Stimulated activated CD4-positive, alpha-beta T cell treated with anti-CD3 and anti-CD28 coated beads, Interleukin-4, amount 100 ng/mL, for 4 hours (primary cell): ENCODE measurements at regions not wholly inside any gene's neighbourhood (a gene's known extent, or its start where the extent isn't known, plus 50 kb on each side); places are given as distances from the start of the nearest gene placed in this dataset.

Source experiments
- DNase-seq, 2 experiments: peaks; one replicate each; pipeline ENCODE4 v3.0.0-alpha.2; 2020

DNA sequence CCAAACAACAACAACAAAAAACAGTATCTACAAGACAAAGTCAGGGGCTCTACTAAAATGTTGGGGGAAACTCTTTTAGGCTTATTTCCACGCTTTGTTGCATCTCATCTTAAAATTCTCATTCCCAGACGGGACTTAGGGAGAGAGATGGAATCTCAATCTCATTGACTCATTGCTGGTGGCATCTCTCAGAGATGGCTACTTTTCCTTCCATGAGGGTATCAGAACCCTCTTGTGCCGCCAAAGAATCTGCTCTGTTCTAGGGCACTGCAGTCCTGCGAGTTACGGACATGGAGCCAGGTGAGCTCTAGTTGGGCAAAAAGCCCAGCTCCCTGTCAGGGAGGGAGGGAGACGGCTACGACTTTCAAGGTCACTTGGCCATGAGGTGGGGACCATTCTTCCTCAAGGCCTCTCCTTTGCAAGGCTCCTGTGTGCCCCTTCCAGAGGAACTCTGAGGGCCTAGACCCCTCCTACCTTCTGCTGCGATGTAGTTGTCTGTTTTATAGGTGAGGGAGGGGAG lies 68.0 kb downstream of the MYCN start:
- DNase-seq: no peak

DNA sequence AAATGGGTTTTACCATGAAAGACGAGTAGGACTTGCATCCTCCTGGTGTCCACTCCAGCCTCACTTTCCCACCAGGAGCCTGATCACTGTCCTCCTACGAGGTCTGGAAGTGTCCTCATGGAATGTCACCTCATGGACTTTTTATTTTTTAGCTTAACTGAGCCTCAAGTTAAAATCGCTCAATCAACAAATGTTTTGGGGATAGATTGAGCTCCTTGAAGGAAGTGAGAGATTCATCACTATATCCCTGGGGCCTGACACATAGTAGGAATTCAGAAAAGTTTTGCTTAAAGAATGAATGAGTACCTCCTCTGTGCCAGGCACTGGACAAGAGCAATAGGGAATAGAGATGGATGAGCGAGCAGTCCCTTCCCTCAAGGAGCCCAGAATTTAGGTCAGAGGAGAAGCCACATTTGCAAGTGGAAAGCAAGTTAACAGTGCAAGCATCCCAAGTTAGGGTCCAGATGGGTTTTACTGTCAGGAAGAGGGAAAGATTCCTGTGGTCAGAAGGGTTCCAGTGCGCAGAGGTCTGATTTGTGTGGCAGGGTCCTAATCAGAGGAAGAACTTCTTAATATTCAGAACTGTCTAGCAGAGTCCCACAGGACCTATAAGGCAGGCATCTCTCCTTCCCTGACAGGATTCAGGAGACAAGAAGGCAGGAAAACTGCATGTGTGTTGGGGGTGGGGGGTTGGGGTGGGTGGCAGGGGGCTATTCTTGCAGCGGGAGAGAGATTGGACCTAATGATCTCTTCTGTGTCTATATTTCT lies 67.0 kb downstream of the MYCN start:
- no peak for DNase-seq

- DNase-seq: no peak
Observed at GRCh38 chr2:16006537-16007166, 66.3 kb downstream of the MYCN start.

GRCh38 chr2:16005816-16006536 lies 65.6 kb downstream of the MYCN start:
- no peak for DNase-seq

DNA sequence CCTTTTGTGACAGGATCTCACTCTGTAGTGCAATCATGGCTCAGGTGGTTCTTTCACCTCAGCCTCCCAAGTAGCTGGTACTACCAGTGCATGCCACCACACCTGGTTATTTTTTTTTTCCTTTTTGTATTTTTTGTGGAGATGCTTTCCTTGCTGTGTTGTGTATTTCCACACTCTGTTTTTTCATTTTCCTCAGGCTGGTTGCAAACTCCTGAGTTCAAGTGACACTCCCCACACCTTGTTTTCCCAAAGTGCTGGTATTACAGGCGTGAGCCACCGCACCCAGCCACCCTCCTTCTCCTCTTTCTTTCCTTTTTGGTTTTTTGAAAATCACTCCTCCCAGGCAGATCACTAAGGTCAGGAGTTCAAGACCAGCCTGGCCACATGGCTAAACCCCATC lies 65.0 kb downstream of the MYCN start:
- no peak for DNase-seq

GRCh38 chr2:16003809-16004208 lies 63.5 kb downstream of the MYCN start:
- no peak for DNase-seq

DNA sequence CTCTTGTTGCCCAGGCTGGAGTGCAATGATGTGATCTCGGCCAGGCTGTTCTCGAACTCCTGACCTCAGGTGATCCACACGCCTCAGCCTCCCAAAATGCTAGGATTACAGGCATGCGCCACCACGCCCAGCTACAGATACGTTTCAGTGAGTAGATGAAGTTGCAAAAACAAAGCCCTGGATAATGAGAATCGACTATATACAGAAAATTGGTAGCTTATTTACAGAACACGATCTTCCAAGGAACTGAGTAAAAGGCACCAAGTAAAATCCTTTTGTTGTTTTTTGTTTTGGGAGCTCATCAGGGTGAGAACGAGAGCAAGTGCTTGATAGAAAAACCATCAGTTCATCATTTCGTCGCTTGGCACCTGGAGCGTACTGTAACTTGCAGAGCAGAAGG lies 62.8 kb downstream of the MYCN start:
- DNase-seq: no peak

DNA sequence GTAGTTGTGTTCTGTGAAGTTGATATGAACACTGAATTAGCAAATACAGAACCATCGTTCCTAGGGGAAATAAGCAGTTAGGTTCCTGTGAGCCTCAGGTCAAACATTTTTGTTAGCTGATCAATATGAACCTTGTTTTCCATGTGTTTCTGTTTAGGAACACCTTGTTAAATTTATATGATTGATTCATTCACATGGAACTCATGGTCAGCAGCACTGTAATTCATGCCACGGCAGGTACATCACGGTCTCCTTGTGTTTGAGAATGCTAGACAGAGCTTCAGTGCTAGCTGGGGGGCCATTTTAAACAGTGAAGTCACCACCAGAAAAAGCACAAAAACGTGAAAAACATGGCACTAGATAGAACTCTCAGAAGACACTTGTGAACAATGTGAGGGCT lies 62.2 kb downstream of the MYCN start:
- no peak for DNase-seq

DNA sequence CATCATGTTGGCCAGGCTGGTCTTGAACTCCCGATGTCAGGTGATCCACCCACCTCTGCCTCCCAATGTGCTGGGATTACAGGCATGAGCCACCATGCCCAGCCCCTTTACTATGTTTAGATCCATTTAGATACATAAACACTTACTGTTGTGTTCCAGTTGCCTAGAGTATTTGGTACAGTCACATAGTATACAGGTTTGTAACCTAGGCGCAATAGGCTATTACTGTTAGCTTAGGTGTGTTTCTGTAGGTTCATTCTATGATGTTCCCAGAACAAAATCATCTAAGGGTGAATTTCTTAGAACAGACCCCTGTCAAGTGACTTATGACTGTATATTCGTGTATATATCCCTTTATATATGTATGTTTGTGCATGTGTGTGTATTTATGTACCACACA lies 61.8 kb downstream of the MYCN start:
- no peak for DNase-seq

DNA sequence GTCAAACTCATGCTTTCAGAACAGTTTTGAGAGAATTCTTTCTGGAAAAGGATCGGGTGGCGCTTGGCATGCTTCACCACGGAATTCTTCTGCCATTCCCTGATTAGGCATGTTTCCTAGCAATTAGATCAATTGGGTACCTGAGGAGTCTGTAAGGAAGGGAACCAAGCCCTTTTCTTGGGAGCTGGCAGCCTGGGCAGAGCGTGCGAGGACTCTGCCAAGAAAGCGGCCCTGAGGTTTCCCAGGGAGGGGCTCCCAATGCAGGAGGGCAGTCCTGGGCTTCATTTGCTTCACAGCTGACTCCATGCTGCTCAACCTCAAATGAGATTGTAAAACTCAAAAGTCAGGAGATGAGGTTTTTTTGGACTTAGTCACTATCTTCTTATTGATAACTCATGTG lies 60.3 kb downstream of the MYCN start:
- DNase-seq: no peak

DNA sequence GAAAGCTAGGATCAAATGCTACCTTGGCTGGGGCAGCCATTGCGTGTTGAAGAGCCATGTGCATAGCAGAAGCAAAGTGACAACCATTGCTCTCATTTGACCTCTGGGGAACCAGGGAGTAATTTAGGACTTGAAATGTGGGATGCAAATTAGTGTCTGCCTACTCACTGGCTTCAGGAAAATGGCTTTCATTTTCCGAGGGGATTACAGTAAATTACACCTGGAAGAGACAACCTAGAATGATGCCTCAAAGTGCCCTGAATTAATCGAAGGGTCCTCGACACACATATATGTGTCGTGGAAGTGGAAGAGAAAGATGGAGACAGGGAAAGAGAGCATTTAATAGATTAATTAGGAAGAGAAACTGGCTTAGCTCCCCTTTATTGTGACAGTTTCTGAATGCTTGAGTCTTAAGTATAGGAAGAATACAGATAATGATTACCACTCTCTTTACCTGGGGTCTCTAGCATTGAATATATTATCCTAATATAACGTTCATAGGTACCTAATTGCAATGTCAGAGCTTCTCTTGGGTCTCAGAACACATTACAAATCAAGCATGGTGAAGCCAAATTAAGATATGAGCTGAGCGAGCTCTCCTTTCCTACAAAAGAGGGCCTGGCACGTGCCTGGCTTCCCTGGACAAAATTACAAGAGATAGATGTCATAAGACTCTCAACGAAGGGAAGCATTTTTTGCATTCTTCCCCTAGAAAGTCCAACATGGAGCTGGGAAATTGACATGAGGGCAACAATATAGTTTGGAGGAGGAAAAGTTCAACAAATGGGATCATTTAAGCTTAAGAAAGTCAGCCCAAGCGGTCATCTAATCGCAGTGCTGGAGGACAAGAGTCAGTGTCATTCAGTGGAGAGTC lies 59.5 kb downstream of the MYCN start:
- no peak for DNase-seq

DNA sequence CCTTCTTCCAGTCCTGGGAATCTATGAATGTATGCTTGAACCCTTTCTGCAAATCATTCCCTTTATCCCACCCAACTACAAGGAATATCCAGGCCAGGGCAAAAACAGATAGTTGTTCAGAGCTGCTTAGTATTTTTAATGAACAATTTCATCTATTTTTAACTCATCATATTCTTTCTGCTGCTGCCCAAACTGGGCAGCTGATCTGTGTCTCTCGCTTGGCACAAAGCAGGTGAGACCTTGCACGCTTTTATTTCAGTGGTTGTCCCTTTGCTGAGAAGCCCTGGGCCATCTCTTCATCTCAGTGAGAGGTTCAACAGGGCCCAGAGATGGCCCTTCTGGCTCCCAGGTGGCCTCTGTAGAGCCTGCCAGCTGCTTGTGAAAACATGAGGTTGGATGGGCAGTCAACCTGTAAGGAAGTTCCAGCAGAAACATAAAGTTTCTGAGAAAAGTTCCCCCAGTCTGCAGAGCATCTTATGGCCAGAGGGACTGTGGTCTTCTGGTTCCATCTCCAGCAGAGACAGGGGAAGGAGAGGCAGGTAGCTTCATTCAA lies 57.5 kb downstream of the MYCN start:
- DNase-seq: no peak

DNA sequence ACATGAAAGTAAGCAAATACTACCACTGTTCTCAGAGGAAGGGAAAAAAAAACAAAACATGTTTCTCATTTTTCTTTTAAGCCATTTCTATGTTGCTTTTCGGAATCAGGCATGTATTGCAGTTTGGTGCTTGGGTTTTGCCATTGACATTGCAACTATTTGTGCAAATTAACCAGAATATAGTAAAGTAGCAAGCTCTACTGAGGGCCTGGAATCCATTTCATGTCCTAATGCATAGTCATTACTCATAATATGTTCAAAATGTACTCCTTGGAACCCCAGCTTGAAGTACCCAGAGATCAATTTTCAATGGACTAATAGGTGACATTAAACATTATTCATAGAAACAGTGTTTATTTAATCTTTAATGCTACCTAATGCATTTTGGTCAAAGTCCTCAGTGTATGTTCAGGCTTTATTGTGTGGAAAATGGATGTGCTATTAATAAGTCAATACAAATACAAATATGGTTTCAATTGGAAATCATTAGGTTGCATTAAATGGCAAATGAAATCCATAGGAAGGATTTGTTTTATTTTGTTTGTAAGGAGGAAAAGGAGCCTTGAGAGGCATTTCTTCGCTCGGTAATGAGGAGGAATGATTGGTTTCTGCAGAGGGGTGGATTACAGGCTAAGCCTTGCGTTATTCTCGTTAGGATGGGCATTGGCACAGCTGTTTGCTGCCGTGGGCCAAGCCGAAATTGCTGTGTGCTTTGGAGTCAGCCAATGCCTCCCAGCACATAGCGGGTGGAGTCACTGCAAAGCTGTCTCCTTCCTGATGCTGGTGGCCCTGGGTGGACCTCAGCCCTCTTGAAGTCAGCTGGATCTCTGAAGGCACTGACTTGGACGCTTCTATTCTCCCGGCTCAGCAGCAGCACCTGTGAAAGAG lies 56.4 kb downstream of the MYCN start:
- no peak for DNase-seq
